DMS79 (cell line): ENCODE measurements at regions not wholly inside any gene's neighbourhood (a gene's known extent, or its start where the extent isn't known, plus 50 kb on each side); places are given as distances from the start of the nearest gene placed in this dataset.

ENCODE experiments used
- DNase-seq: peaks from one replicate; lab custom pipeline; 2025; lab: John Stamatoyannopoulos, UW

- no peak for DNase-seq
Observed at GRCh38 chr20:39110819-39111136, 148.6 kb downstream of the DHX35 start.

GRCh38 chr20:39109933-39110818 is 148.0 kb downstream of the DHX35 start:
- no peak for DNase-seq

- no peak for DNase-seq
Observed at GRCh38 chr20:39108746-39109145, 146.6 kb downstream of the DHX35 start.

GRCh38 chr20:39107741-39108140 is 145.6 kb downstream of the DHX35 start:
- DNase-seq = no peak

- no peak for DNase-seq
Observed at GRCh38 chr20:39106791-39107190, 144.6 kb downstream of the DHX35 start.

GRCh38 chr20:39105551-39105950 is 143.4 kb downstream of the DHX35 start:
- no peak for DNase-seq

- DNase-seq = no peak
Observed at GRCh38 chr20:39103732-39104131, 141.6 kb downstream of the DHX35 start.

- no peak for DNase-seq
Observed at GRCh38 chr20:39103305-39103704, 141.2 kb downstream of the DHX35 start.

- DNase-seq = no peak
Observed at GRCh38 chr20:39101895-39102294, 139.8 kb downstream of the DHX35 start.

GRCh38 chr20:39100691-39101090 is 138.5 kb downstream of the DHX35 start:
- no peak for DNase-seq

GRCh38 chr20:39097889-39098288 is 135.7 kb downstream of the DHX35 start:
- no peak for DNase-seq

- no peak for DNase-seq
Observed at GRCh38 chr20:39095870-39096269, 133.7 kb downstream of the DHX35 start.

GRCh38 chr20:39094391-39094790 is 132.2 kb downstream of the DHX35 start:
- no peak for DNase-seq

GRCh38 chr20:39092733-39093410 is 130.7 kb downstream of the DHX35 start:
- DNase-seq = no peak

GRCh38 chr20:39090906-39091305 is 128.8 kb downstream of the DHX35 start:
- no peak for DNase-seq

GRCh38 chr20:39089797-39090196 is 127.7 kb downstream of the DHX35 start:
- no peak for DNase-seq
